ENCODE measurements at regions not wholly inside any gene's neighbourhood (a gene's known extent, or its start where the extent isn't known, plus 50 kb on each side); places are given as distances from the start of the nearest gene placed in this dataset.

DNA sequence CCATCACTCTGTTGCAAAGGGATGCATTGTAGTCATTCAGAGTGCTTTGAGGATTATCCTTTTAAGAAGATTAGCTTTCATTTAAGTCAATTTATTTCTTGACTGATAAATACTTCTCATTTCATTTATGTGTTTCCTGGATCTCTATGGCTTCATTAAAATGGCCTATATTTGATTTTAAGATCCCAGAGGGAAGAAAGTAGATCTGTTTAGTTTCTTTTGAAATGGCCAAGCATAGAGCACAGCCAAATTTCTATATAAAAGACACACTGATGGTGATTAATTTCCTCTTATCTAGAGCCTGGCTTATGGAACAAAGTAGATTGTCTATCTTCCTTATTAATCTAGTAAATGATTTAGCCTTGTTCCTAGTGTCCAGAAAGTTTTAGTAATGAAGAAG lies 129.7 kb upstream of the CALCR start:
- TF ChIP-seq, protein P1, sequence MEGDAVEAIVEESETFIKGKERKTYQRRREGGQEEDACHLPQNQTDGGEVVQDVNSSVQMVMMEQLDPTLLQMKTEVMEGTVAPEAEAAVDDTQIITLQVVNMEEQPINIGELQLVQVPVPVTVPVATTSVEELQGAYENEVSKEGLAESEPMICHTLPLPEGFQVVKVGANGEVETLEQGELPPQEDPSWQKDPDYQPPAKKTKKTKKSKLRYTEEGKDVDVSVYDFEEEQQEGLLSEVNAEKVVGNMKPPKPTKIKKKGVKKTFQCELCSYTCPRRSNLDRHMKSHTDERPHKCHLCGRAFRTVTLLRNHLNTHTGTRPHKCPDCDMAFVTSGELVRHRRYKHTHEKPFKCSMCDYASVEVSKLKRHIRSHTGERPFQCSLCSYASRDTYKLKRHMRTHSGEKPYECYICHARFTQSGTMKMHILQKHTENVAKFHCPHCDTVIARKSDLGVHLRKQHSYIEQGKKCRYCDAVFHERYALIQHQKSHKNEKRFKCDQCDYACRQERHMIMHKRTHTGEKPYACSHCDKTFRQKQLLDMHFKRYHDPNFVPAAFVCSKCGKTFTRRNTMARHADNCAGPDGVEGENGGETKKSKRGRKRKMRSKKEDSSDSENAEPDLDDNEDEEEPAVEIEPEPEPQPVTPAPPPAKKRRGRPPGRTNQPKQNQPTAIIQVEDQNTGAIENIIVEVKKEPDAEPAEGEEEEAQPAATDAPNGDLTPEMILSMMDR (IDR thresholded peaks at IDR 0.05; ENCODE audit: unreplicated experiment), result no peak
- no peak overlapping the region for H3K4me3 Mint-ChIP-seq (ENCODE audit: low read depth)
- H3K4me1 Mint-ChIP-seq (ENCODE audit: low read depth), result no peaks in the 10 kb centered on the region

DNA sequence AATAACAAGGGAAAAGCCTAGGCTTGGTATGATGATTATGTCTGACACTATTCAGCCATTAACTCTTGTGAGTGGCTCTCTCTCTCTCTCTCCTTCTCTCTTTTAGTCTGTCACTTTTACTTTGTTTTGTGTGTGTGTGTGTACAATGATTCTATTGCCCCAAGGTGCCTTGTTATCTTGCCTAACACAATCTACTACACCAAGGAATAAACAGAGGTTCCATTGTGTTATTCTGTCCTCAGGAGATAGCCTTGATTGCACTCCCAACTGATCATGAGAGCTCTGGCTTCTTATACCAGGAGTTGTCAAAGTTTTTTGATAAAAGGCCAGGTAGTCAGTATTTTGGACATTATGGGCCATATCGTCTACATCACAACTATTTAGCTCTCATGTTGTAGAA lies 123.4 kb upstream of the CALCR start:
- DNase-seq (ENCODE audit: low spot score, unreplicated experiment), result no peak
- no peaks in the 10 kb centered on the region for H3K9me3 Mint-ChIP-seq (ENCODE audit: low read depth)
- no peak overlapping the region for H3K27ac Mint-ChIP-seq
- no peaks in the 10 kb centered on the region for H3K27me3 Mint-ChIP-seq
- H3K4me1 Mint-ChIP-seq (ENCODE audit: low read depth), result peaks cover 3% of the 10 kb centered on the region
- H3K4me3 Mint-ChIP-seq (ENCODE audit: low read depth), result no peak overlapping the region
- TF ChIP-seq, protein P1 (IDR thresholded peaks at IDR 0.05; ENCODE audit: unreplicated experiment), result no peak
- H3K36me3 Mint-ChIP-seq (ENCODE audit: insufficient read depth), result no peaks in the 10 kb centered on the region

More for the DNA sequence above, 129.7 kb upstream of the CALCR start:
- no peaks in the 10 kb centered on the region for H3K27me3 Mint-ChIP-seq
- H3K27ac Mint-ChIP-seq, result no peak overlapping the region
- peaks cover 3% of the 10 kb centered on the region for H3K9me3 Mint-ChIP-seq (ENCODE audit: low read depth)
- DNase-seq (ENCODE audit: low spot score, unreplicated experiment), result no peak
- H3K36me3 Mint-ChIP-seq (ENCODE audit: insufficient read depth), result no peaks in the 10 kb centered on the region

DNA sequence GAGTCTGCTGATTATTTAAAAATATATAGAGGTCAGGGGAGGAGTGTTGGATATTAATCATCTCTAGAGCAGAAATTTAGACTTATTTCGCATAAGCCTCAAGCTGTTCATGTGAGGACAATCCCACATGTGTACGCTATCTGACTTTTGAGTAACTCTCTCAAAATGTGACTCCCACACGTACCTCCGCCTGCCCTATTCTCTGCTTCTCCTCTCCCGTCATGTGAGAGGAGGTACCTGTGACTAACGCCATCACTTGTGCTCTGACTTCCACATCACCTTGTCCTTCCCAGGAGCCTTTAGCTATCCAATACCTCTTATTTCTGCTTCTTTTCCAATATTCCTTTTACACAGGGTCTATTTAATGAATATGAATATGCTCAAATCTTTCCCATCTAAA lies 119.3 kb upstream of the CALCR start:
- TF ChIP-seq, protein P1 (IDR thresholded peaks at IDR 0.05; ENCODE audit: unreplicated experiment), result no peak
- Mint-ChIP-seq H3K9me3 (ENCODE audit: low read depth) (no peaks in the 10 kb centered on the region), H3K27ac (no peak overlapping the region), H3K4me1 (ENCODE audit: low read depth) (peaks cover 3% of the 10 kb centered on the region), H3K36me3 (ENCODE audit: insufficient read depth) (no peaks in the 10 kb centered on the region), H3K27me3 (no peaks in the 10 kb centered on the region), H3K4me3 (ENCODE audit: low read depth) (no peak overlapping the region)
- no peak for DNase-seq (ENCODE audit: low spot score, unreplicated experiment)

DNA sequence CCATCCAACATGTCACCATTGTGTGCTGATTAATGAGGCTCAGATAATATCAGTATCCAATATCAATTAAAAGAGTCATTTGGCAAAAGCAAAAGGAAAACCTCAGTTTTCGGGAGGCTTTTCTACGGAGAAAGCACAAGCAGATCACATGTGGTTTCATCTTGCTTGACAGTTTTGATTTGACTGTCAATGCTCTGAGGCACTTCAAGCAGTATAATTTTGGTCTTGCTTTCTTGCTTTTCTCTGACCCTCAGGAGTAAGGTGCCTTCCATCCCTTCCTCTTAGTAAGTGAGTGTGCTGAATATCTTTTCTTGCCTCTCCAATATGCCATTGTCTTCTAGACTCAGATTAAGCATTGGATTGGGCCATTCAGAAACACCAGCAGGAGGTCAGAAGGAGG lies 115.5 kb upstream of the CALCR start:
- Mint-ChIP-seq H3K9me3 (ENCODE audit: low read depth) (no peaks in the 10 kb centered on the region), H3K36me3 (ENCODE audit: insufficient read depth) (no peaks in the 10 kb centered on the region)
- no peak for DNase-seq (ENCODE audit: low spot score, unreplicated experiment)

DNA sequence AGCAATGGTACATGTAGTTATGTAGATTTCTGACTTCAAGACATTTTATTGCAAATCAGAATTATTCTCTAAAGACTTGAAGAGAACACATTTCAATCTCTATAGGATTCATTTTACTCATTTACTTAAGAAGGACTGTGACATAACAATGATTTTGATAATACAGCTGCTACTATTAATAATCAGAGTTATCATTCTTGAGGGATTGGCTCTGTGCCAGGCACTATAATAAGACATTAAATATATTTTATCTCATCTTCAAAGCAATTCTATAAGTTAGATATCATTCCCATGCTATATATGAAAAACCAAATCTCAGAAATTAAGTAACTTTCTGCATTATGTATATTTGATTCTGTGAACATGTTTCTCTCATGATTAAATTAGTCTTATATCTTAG lies 103.7 kb upstream of the CALCR start:
- no peaks in the 10 kb centered on the region for H3K9me3 Mint-ChIP-seq (ENCODE audit: low read depth)
- no peak overlapping the region for H3K27ac Mint-ChIP-seq
- TF ChIP-seq, protein P1 (IDR thresholded peaks at IDR 0.05; ENCODE audit: unreplicated experiment), result no peak

More for the DNA sequence above, 115.5 kb upstream of the CALCR start:
- Mint-ChIP-seq H3K4me1 (ENCODE audit: low read depth) (no peaks in the 10 kb centered on the region), H3K27ac (no peak overlapping the region), H3K27me3 (no peaks in the 10 kb centered on the region), H3K4me3 (ENCODE audit: low read depth) (no peak overlapping the region)
- TF ChIP-seq, protein P1 (IDR thresholded peaks at IDR 0.05; ENCODE audit: unreplicated experiment), result no peak

More for the DNA sequence above, 103.7 kb upstream of the CALCR start:
- Mint-ChIP-seq H3K4me1 (ENCODE audit: low read depth) (no peaks in the 10 kb centered on the region), H3K36me3 (ENCODE audit: insufficient read depth) (no peaks in the 10 kb centered on the region), H3K27me3 (no peaks in the 10 kb centered on the region), H3K4me3 (ENCODE audit: low read depth) (no peak overlapping the region)
- DNase-seq (ENCODE audit: low spot score, unreplicated experiment), result no peak

Measured in progenitor cell of endocrine pancreas (in vitro differentiated cells).